H1 (cell line): ENCODE measurements at regions not wholly inside any gene's neighbourhood (a gene's known extent, or its start where the extent isn't known, plus 50 kb on each side); places are given as distances from the start of the nearest gene placed in this dataset.

Source experiments
- BACH1 ChIP-seq: IDR thresholded peaks from 2 replicates; pipeline ENCODE4 v1.6.1; 2012; ENCODE audit warnings: low read length, improper control_type of control experiment
- CBX5 ChIP-seq: fragments of 300-800, 300-1000 bp; sonication (generic); IDR thresholded peaks from 2 replicates; pipeline ENCODE4 v1.7.1; 2016; ENCODE audit warnings: antibody characterized with exemption, low read length, low read depth
- CHD7 ChIP-seq: fragments of 300-600 bp; sonication (generic); IDR thresholded peaks from 2 replicates; pipeline ENCODE4 v1.7.1; 2012; ENCODE audit warnings: low read length, moderate library complexity, mild to moderate bottlenecking, inconsistent platforms; ENCODE audit not compliant: insufficient replicate concordance
- GTF2F1 ChIP-seq: IDR thresholded peaks from 2 replicates; pipeline ENCODE4 v1.6.1; 2012; ENCODE audit warnings: low read depth, low read length, improper control_type of control experiment, borderline replicate concordance
- KDM4A ChIP-seq: IDR thresholded peaks from one replicate; pipeline ENCODE4 v1.7.1; 2012; ENCODE audit warnings: low read depth, mild to moderate bottlenecking, moderate library complexity, low read length, inconsistent platforms; ENCODE audit not compliant: severe bottlenecking
- PHF8 ChIP-seq: fragments of 200-600 bp; sonication (generic); conservative IDR thresholded peaks from 2 replicates; pipeline ENCODE4 v1.7.1; 2012; ENCODE audit warnings: low read depth, mild to moderate bottlenecking, inconsistent platforms, low read length, moderate library complexity
- POLR2A ChIP-seq, 2 experiments: IDR thresholded peaks; 1 replicate in 1 of 2; 2 replicates in 1 of 2; pipeline ENCODE4 v1.6.1; 2011; ENCODE audit warnings: low read depth in 2 of 2, low read length in 2 of 2, mild to moderate bottlenecking in 2 of 2; ENCODE audit errors: control extremely low read depth in 1 of 2
- ZNF274 ChIP-seq: IDR thresholded peaks from 2 replicates; pipeline ENCODE4 v1.7.0; 2012; ENCODE audit warnings: low read length, borderline replicate concordance; ENCODE audit errors: extremely low read depth
- TF ChIP-seq, protein P1 (sequence below): IDR thresholded peaks from 2 replicates; pipeline ENCODE4 v1.6.1; 2012; ENCODE audit warnings: low read length, inconsistent platforms
- TF ChIP-seq, protein P2 (sequence below): IDR thresholded peaks from 2 replicates; pipeline ENCODE4 v1.6.1; 2011; ENCODE audit warnings: low read depth, mild to moderate bottlenecking, low read length; ENCODE audit not compliant: insufficient read depth

- TF ChIP-seq CHD7 (no peak), POLR2A (IDR thresholded peaks at IDR 0.05; ENCODE audit: control extremely low read depth in 1 of 2, low read depth in 2 of 2, low read length in 2 of 2) (no peak), GTF2F1 (no peak), KDM4A (no peak), BACH1 (no peak), ZNF274 (no peak), PHF8 (no peak), CBX5 (no peak)
- TF ChIP-seq, protein P1, sequence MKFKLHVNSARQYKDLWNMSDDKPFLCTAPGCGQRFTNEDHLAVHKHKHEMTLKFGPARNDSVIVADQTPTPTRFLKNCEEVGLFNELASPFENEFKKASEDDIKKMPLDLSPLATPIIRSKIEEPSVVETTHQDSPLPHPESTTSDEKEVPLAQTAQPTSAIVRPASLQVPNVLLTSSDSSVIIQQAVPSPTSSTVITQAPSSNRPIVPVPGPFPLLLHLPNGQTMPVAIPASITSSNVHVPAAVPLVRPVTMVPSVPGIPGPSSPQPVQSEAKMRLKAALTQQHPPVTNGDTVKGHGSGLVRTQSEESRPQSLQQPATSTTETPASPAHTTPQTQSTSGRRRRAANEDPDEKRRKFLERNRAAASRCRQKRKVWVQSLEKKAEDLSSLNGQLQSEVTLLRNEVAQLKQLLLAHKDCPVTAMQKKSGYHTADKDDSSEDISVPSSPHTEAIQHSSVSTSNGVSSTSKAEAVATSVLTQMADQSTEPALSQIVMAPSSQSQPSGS = no peak
- TF ChIP-seq, protein P2, sequence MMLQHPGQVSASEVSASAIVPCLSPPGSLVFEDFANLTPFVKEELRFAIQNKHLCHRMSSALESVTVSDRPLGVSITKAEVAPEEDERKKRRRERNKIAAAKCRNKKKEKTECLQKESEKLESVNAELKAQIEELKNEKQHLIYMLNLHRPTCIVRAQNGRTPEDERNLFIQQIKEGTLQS = no peak
Measured at GRCh38 chr4:137414802-137415201, 117.5 kb downstream of the PCDH18 start (continued).
